ENCODE measurements at regions not wholly inside any gene's neighbourhood (a gene's known extent, or its start where the extent isn't known, plus 50 kb on each side); places are given as distances from the start of the nearest gene placed in this dataset.

- TF ChIP-seq CTCF (IDR thresholded peaks at IDR 0.05) (no peak), POLR2A (IDR thresholded peaks at IDR 0.05) (no peak)
Measured at GRCh38 chr5:143699121-143699520, 112.8 kb upstream of the HMHB1 start.

All from sigmoid colon (tissue), 3 donors.